ENCODE measurements at regions not wholly inside any gene's neighbourhood (a gene's known extent, or its start where the extent isn't known, plus 50 kb on each side); places are given as distances from the start of the nearest gene placed in this dataset.

DNA sequence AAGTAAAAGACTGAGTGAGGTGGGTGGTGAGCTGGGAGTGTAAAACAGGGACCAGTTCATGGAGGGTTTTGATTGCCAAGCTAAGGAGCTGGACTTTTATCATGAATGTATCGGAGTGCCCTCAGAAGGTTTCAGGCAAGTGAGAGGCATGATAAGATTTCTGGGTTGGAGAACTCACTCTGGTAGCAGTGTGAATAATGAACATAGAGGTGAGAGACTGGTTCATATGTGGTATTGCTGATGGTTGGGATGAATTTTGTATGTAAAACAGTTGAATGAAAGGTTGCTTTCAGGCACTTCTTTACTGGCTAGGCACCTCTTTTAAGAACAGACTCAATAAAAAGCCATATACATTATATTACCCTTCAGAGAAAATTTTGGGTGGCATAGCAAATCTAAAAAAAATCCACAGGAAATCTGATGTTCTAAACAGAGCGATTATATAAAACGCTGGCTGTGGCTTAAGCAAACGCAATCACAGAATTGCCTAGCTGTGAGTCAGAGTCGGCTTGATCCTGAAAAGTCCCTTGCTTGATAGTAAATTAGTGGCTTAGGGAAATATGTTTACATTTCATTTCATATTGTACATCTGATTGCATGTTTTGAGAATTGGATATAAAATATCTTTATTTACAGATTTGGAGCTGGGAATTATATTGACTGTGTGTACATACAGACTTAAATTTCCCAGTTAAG lies 92.9 kb upstream of the HDAC9 start:
- TF ChIP-seq, protein P1, sequence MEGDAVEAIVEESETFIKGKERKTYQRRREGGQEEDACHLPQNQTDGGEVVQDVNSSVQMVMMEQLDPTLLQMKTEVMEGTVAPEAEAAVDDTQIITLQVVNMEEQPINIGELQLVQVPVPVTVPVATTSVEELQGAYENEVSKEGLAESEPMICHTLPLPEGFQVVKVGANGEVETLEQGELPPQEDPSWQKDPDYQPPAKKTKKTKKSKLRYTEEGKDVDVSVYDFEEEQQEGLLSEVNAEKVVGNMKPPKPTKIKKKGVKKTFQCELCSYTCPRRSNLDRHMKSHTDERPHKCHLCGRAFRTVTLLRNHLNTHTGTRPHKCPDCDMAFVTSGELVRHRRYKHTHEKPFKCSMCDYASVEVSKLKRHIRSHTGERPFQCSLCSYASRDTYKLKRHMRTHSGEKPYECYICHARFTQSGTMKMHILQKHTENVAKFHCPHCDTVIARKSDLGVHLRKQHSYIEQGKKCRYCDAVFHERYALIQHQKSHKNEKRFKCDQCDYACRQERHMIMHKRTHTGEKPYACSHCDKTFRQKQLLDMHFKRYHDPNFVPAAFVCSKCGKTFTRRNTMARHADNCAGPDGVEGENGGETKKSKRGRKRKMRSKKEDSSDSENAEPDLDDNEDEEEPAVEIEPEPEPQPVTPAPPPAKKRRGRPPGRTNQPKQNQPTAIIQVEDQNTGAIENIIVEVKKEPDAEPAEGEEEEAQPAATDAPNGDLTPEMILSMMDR (IDR thresholded peaks at IDR 0.05) = no peak
- no peak for TF ChIP-seq POLR2A (IDR thresholded peaks at IDR 0.05)
